Stimulated activated CD8-positive, alpha-beta memory T cell treated with anti-CD3 and anti-CD28 coated beads, Interleukin-7, amount 100 ng/mL, for 1 hour (primary cell): ENCODE measurements at regions not wholly inside any gene's neighbourhood (a gene's known extent, or its start where the extent isn't known, plus 50 kb on each side); places are given as distances from the start of the nearest gene placed in this dataset.

Experiments used
- DNase-seq, 2 donors: peaks; one replicate each; pipeline ENCODE4 v3.0.0-alpha.2; 2020; ENCODE audit warnings: low read depth in 2 of 2

GRCh38 chr3:194265996-194266964, 84.8 kb downstream of the CPN2 start:
- no peak for DNase-seq

GRCh38 chr3:194267744-194268653, 83.1 kb downstream of the CPN2 start:
- DNase-seq = no peak

- no peak for DNase-seq
Observed at GRCh38 chr3:194268654-194269512, 82.2 kb downstream of the CPN2 start.

DNA sequence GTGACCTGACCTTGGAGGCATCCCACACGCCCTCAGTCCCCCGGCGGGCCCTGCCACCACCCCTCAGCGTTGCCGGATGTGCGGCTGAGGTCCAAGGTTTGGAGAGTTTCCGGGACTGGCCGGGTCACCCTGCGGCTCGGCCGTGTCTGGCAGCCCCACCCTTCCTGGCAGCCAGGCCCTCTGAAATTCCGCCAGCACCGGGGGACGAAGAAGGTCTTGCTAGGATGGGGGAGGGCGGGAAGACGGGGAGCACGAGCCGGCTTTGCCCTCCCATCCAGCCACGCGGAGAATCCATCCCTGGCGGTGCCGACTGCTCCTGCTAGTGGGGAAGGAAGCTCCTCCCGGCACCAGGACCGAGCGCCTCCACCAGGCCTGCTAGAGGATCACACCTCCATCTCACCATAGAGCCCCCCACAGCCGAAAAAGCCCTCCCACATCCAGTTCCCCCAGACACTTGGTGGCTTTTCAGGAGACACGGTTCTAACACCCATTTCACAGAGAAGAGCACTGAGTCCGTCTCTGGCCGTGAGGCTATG, 81.5 kb downstream of the CPN2 start:
- no peak for DNase-seq

- DNase-seq = no peak
Observed at GRCh38 chr3:194270627-194271459, 80.3 kb downstream of the CPN2 start.

DNA sequence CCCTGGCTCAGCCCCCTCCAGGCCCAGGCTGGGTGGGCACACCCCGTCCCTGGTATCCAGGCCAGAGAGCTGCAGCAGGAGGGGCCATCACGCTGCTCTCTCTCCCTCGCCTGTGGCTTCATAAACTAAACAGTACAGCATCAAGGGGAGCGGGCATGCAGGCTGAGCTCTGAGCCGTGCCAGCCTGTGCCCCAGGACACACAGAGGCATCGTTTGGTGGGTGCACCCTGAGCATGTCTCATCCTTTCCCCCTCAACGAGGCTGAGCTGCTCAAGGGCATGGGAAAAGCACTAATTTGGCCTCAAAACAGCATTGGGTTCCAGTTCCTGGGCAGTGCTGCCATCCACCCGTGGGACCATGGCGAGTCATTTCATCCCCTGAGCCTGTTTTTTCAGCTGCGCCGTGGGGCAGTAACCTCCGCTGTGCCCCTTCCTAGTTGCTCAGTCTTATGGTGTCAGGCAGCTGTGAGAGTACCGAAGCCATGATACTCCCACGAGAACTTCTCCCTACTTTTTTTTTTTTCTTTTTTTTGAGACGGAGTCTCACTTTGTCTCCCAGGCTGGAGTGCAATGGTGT, 79.6 kb downstream of the CPN2 start:
- no peak for DNase-seq

DNA sequence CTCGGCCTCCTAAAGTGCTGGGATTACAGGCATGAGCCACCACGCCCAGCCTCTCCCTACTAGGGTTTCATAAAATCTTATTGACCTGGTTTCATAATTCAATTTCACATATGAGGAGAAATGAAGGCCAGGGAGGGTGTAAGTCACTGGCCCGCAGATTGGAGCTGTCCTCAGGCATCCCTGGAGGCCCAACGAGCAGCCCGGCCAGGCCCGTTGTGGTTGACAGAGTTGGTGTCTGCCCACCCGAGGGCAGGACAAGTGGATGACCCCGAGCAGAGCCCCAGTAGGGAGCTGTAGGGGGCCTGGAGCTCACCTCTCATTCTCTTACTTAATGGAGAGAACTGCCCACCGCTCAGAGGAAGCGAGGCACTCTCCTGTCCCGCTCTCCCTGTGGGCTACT, 78.9 kb downstream of the CPN2 start:
- DNase-seq = no peak

DNA sequence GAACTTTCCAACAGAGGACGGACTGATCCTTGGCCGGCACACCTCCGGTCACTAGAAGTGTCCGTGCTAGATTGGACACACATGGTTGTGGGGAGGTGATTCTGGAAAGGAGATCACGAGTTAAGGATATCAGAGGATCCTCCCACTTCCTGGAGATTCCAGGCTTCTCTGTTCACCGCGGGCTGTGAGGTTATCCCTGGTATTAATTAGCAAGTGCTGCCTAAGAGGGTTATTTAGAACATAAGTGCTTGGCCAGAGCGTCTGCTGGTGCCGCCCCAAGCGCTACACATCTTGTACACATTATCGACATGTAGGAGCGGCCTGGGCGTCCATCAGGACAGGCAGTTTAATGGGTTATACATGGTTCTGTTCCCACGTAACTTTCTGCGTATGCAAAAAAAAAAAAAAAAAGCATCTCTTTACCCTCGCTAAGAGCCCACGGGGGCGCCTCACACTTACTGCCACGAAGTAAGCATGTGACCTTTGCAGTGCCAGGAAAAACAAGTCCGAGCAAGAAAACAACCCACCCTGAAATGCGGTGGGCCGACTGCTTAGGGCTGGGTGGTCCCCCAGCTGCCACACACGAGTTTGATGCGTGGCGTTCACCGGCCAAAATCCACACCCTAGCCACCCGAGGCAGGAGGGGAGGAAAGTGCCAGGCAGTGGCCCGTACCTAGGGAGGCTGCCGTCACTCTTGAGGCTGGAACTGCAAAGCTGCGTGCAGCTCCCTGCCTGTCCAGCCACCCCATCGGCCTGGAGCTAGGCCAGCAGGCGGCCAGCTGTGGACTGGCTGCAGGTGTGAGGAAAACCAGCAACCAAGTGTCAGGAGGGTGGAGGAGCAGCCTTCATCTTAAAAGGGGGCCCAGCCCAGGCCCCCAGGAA, 78.0 kb downstream of the CPN2 start:
- DNase-seq = no peak

GRCh38 chr3:194273743-194274310, 77.3 kb downstream of the CPN2 start:
- no peak for DNase-seq

DNA sequence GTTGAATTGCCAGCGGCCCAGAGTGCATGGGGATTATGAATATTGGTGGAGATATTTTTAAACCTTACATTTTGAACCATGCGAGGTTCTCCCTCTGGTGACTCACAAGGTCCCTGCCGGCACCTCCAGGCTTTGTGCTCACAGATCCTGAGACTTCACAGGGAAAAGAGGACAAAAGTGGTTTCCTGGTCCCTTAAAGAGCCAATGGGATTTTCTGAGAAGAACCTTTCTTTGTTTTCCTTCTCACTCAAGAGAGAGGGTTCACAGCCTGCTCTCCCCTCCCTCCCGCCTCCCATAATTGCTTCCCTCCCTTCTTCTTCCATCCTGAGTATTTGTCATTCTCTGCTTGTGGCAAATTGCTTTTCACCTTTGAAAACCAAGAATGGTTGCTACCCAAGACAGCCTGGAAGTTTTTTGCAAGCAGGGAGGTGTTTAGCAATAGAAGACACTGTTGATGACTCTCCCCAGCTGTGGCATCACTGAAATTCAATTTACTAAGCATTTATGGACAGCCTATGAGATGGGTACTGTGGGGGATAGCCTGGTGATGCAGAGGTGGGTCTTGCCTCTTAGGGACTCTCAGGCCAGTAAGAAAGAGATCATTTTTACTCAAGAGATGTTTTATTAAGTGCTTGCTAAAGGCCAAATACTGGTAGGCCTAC, 76.6 kb downstream of the CPN2 start:
- DNase-seq = no peak

GRCh38 chr3:194275291-194275690, 75.8 kb downstream of the CPN2 start:
- DNase-seq = no peak

GRCh38 chr3:194275721-194276120, 75.4 kb downstream of the CPN2 start:
- DNase-seq = no peak

GRCh38 chr3:194276768-194277103, 74.4 kb downstream of the CPN2 start:
- DNase-seq = no peak

DNA sequence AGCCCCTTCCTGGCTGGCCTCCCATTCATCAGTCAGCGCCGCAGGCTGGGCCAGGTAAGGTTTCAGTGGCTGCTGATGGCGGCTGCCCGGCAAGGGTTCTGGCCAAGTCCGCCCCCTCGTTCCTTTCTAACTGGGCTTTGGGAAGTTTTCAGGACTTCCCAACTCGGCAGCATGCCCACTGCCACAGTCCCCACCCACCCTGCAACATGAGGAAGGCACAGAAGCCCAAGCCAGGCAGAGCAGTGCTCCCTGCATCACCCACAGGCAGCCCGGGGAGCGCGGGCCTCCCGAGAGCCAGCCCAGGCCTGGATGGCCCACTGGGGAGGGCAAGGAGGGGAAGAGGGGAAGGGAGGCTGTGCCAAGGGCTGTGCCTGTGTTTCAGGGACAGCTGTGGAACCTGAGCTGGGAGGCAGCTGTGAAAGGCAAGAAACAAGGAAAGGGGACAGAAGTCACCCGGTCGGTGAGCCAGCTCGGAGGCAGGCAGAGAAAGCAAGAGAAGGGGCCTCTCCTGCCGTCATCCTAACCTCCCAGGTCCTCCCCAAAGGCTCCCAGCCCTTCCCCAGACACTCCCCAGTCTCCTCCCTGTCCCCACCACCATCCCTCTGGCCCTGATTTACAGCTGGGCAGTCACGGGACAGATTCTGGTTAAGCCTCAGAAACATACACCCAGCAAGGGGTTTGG, 73.9 kb downstream of the CPN2 start:
- no peak for DNase-seq

DNA sequence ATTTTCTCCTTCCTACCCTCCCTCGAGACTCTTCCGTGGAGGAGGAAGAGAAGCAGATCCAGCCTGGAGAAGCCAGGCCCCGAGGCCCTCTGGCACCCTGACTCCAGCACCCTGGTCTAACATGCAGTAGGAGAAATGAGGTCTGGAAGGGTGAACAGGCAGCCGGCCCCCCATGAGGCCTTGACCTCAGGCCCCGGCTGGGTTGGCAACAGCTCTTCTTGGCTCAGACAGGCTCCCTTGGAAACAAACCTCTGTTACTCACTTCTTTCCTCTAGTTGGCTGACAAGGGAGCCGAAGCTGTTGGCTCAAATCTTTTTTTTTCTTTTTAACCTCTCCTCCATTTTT, 73.4 kb downstream of the CPN2 start:
- DNase-seq = no peak

- DNase-seq = no peak
Observed at GRCh38 chr3:194278186-194278845, 72.8 kb downstream of the CPN2 start.

DNA sequence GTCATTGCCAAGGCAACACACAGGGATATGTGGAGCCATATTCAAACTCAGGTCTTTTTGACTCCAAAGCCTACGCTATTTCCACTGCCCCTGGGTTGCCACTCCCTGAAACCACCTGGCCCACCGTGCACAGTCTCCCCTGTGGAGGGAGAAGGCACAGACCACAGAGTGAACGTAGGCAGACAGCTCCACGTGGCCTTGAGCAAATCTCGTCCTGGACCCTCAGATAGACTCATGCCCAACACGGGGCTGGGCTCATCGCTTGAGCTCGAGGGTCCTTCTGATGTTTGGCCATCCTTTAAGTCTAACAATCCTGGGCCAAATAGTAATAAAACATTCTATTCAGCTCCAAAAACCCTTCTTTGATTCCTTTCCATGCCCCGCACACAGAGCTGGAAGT, 72.0 kb downstream of the CPN2 start:
- no peak for DNase-seq
